GM12878 (cell line): ENCODE measurements at regions not wholly inside any gene's neighbourhood (a gene's known extent, or its start where the extent isn't known, plus 50 kb on each side); places are given as distances from the start of the nearest gene placed in this dataset.

Experiments used
- ATAC-seq: fragments of 200-7000 bp; cut with Tn5 transposase; 3 replicates; pipeline ENCODE4 v1.9.1; 2020; ENCODE audit warnings: mild to moderate bottlenecking, moderate library complexity
- BruUV-seq: library from RNA; stranded (reverse); fragments of 400-500 nt; replicated peaks from 2 replicates; lab custom pipeline; 2021; lab: Mats Ljungman, UMichigan
- CTCF ChIA-PET: fragments of 300-600 bp; sonication (Branson Sonifier 250); formaldehyde crosslinking; extraction: SDS; loops from one replicate; lab custom pipeline; 2021; ENCODE audit warnings: inconsistent platforms; lab: Yijun Ruan, JAX
- POLR2A ChIA-PET: fragments of 350-600 bp; formaldehyde crosslinking; extraction: SDS; loops from one replicate; lab custom pipeline; 2021; ENCODE audit warnings: inconsistent platforms; lab: Charles Lee
- RAD21 ChIA-PET: fragments of 300-600 bp; sonication (Branson Sonifier 250); formaldehyde crosslinking; loops from one replicate; lab custom pipeline; 2023; ENCODE audit warnings: antibody characterized with exemption; ENCODE audit not compliant: unreplicated experiment; lab: Charles Lee
- SMC1A ChIA-PET: fragments of 300-600 bp; sonication (Branson Sonifier 250); formaldehyde crosslinking; loops from one replicate; lab custom pipeline; 2023; ENCODE audit not compliant: unreplicated experiment, uncharacterized antibody; lab: Charles Lee
- DNase-seq: peaks from one replicate; pipeline ENCODE4 v3.0.0-alpha.2; 2011; ENCODE audit warnings: low read depth, low spot score
- FAIRE-seq: peaks from 3 replicates; lab custom pipeline; 2011; peaks lifted over from hg19 to GRCh38; lab: Jason Lieb, UNC
- H2AFZ ChIP-seq: 2 replicates; pipeline ENCODE4 v1.6.0; 2011; ENCODE audit warnings: low read depth, low read length, control low read depth; ENCODE audit not compliant: control insufficient read depth
- H3K27ac ChIP-seq: 2 replicates; pipeline ENCODE4 v1.5.1; 2011; ENCODE audit warnings: control low read depth; ENCODE audit not compliant: control insufficient read depth, insufficient read depth
- H3K27me3 ChIP-seq, 2 experiments: replicated peaks in 1 of 2; 2 replicates each; pipeline versions ENCODE4 v1.6.0 to v1.6.1; 2011; ENCODE audit warnings: low read length in 1 of 2; ENCODE audit not compliant: control insufficient read depth in 2 of 2, insufficient read depth in 2 of 2
- H3K36me3 ChIP-seq, 2 experiments: 2 replicates each; pipeline ENCODE4 v1.5.1; 2011; ENCODE audit warnings: low read length in 1 of 2; ENCODE audit not compliant: control insufficient read depth in 2 of 2, insufficient read depth in 2 of 2
- H3K4me1 ChIP-seq: 2 replicates; pipeline ENCODE4 v1.6.1; 2011; ENCODE audit warnings: mild to moderate bottlenecking, low read length, moderate library complexity, mixed read lengths; ENCODE audit not compliant: control insufficient read depth, insufficient read depth
- H3K4me2 ChIP-seq: 2 replicates; pipeline ENCODE4 v1.6.0; 2011; ENCODE audit warnings: control low read depth; ENCODE audit not compliant: control insufficient read depth, insufficient read depth
- H3K4me3 ChIP-seq: fragments of 200-600 bp; sonication (generic); 2 replicates; pipeline ENCODE4 v1.5.1; 2016
- H3K79me2 ChIP-seq: 2 replicates; pipeline ENCODE4 v1.6.0; 2011; ENCODE audit warnings: low read length; ENCODE audit not compliant: control insufficient read depth, insufficient read depth
- H3K9ac ChIP-seq: 2 replicates; pipeline ENCODE4 v1.8.0; 2011; ENCODE audit warnings: low read length, control low read depth, mixed read lengths; ENCODE audit not compliant: control insufficient read depth, insufficient read depth
- H3K9me3 ChIP-seq: replicated peaks from 3 replicates; pipeline ENCODE4 v1.5.1; 2011; ENCODE audit warnings: mild to moderate bottlenecking, low read length; ENCODE audit not compliant: control insufficient read depth, insufficient read depth
- H4K20me1 ChIP-seq: 2 replicates; pipeline ENCODE4 v1.6.0; 2011; ENCODE audit not compliant: control insufficient read depth, insufficient read depth
- BCL11A ChIP-seq: IDR thresholded peaks from 2 replicates; pipeline ENCODE4 v1.6.1; 2011; ENCODE audit warnings: low read depth, low read length
- FOXK2 ChIP-seq: fragments of 450-650 bp; IDR thresholded peaks from 2 replicates; pipeline ENCODE4 v1.6.1; 2017; ENCODE audit warnings: mild to moderate bottlenecking, moderate library complexity
- HDGF ChIP-seq: fragments of 450-650 bp; IDR thresholded peaks from 2 replicates; pipeline ENCODE4 v1.6.1; 2016; ENCODE audit warnings: antibody characterized with exemption
- KLF5 ChIP-seq: fragments of 450-650 bp; IDR thresholded peaks from 2 replicates; pipeline ENCODE4 v1.6.1; 2014; ENCODE audit warnings: mild to moderate bottlenecking; ENCODE audit not compliant: partially characterized antibody
- MTA3 ChIP-seq: IDR thresholded peaks from 2 replicates; pipeline ENCODE4 v1.6.1; 2012; ENCODE audit warnings: low read length, inconsistent platforms, borderline replicate concordance
- NFIC ChIP-seq: IDR thresholded peaks from 2 replicates; pipeline ENCODE4 v1.6.1; 2012; ENCODE audit warnings: low read depth, mild to moderate bottlenecking, inconsistent platforms, low read length, moderate library complexity
- NR2C1 ChIP-seq: fragments of 450-650 bp; IDR thresholded peaks from 2 replicates; pipeline ENCODE4 v1.6.1; 2017; ENCODE audit warnings: antibody characterized with exemption, mild to moderate bottlenecking, moderate library complexity
- SUZ12 ChIP-seq: fragments of 200-600 bp; sonication (generic); IDR thresholded peaks from one replicate; pipeline ENCODE4 v1.6.1; 2018; ENCODE audit warnings: antibody characterized with exemption, mild to moderate bottlenecking; ENCODE audit not compliant: unreplicated experiment
- USF1 ChIP-seq: IDR thresholded peaks from 2 replicates; pipeline ENCODE4 v1.6.1; 2011; ENCODE audit warnings: borderline replicate concordance, low read depth, mild to moderate bottlenecking, moderate library complexity, mixed read lengths, low read length; ENCODE audit not compliant: insufficient read depth; ENCODE audit errors: extremely low read length
- WGBS: methylation state at CpG from one replicate; pipeline ENCODE4 v1.1.6; 2016; ENCODE audit warnings: low lambda C conversion rate; ENCODE audit not compliant: insufficient replicate concordance, insufficient coverage; ENCODE audit errors: missing lambda C conversion rate; 5-methylcytosine and 5-hydroxymethylcytosine counted together
- in situ Hi-C: fragments of 300-500 bp; cut with MboI; formaldehyde crosslinking; loops from 9 replicates; pipeline ENCODE4 v1.14.3; 2018; ENCODE audit warnings: mixed read lengths
- intact Hi-C: fragments of 100-400 bp; cut with micrococcal nuclease; formaldehyde crosslinking; loops from one replicate; pipeline ENCODE4 v1.14.2; 2022; ENCODE audit not compliant: unreplicated experiment

- no peak overlapping the region for H3K9ac ChIP-seq
- ChIA-PET CTCF (no interaction called here), SMC1A (no interaction called here), RAD21 (no interaction called here), POLR2A (no interaction called here)
- BruUV-seq = no TSS peak
- no peak overlapping the region for H2AFZ ChIP-seq
- intact Hi-C loops = no loop called here
- no peak overlapping the region for H3K4me3 ChIP-seq
- DNase-seq (no peak), FAIRE-seq (no peak), ATAC-seq (no peak)
- H3K27ac ChIP-seq = no peak overlapping the region
- H3K36me3 ChIP-seq = no peaks in the 10 kb centered on the region
- no peaks in the 10 kb centered on the region for H3K4me1 ChIP-seq
- H3K79me2 ChIP-seq = no peaks in the 10 kb centered on the region
- in situ Hi-C loops = no loop called here
- H3K27me3 ChIP-seq = no peaks in the 10 kb centered on the region; a peak in 1 of 4 replicates
- no peaks in the 10 kb centered on the region for H4K20me1 ChIP-seq
- no peaks in the 10 kb centered on the region; the same call in 2 of the 3 replicates for H3K9me3 ChIP-seq
- TF ChIP-seq HDGF (no peak), NFIC (no peak), KLF5 (no peak), NR2C1 (no peak), SUZ12 (no peak), MTA3 (no peak), FOXK2 (no peak), BCL11A (no peak), USF1 (no peak)
- 41% methylated on average over 23 of the region's 23 CpGs for WGBS
- H3K4me2 ChIP-seq = no peak overlapping the region
These were observed 59.9 kb upstream of the BHLHE23 start for GRCh38 chr20:63066506-63067265.
